HUES6 (cell line): ENCODE measurements at regions not wholly inside any gene's neighbourhood (a gene's known extent, or its start where the extent isn't known, plus 50 kb on each side); places are given as distances from the start of the nearest gene placed in this dataset.

Source experiments
- H3K27ac ChIP-seq: 2 replicates; pipeline ENCODE4 v1.7.0; 2013; ENCODE audit warnings: low read depth, mild to moderate bottlenecking, low read length, inconsistent platforms
- H3K27me3 ChIP-seq: 2 replicates; pipeline ENCODE4 v1.6.1; 2013; ENCODE audit warnings: low read length; ENCODE audit not compliant: control insufficient read depth, insufficient read depth
- H3K36me3 ChIP-seq: 2 replicates; pipeline ENCODE4 v1.6.1; 2013; ENCODE audit warnings: low read length; ENCODE audit not compliant: control insufficient read depth, insufficient read depth
- H3K4me1 ChIP-seq: 2 replicates; pipeline ENCODE4 v1.6.1; 2013; ENCODE audit warnings: low read length; ENCODE audit not compliant: control insufficient read depth, insufficient read depth
- H3K4me3 ChIP-seq: 2 replicates; pipeline ENCODE4 v1.5.1; 2013; ENCODE audit warnings: low read depth, low read length
- H3K9ac ChIP-seq: one replicate; pipeline ENCODE4 v1.6.1; 2013; ENCODE audit warnings: mild to moderate bottlenecking, low read length
- H3K9me3 ChIP-seq: 2 replicates; pipeline ENCODE4 v1.6.1; 2013; ENCODE audit warnings: low read depth, low read length; ENCODE audit not compliant: control insufficient read depth, insufficient read depth

DNA sequence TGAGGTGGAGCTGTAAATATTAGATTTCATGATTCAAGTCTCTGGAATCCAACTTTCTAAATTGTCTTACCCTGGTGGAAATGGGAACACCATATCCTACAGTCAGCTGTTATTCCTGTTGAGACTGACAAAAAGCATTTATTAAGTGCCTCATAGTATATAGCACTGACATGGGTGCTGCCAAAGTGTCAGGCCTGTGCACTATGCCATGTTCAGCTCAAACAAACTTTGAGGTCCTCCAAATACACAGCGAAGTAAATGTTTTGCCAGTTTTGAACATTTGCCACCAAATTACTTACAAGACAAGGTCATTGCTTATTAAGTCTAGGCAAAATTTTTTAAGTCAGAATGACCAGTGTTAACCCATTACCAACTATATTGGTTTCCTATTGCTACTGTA is 162.9 kb upstream of the SLC25A13 start:
- Histone ChIP-seq H3K9ac (no peak overlapping the region), H3K36me3 (no peaks in the 10 kb centered on the region), H3K4me1 (no peaks in the 10 kb centered on the region), H3K9me3 (no peaks in the 10 kb centered on the region), H3K27me3 (no peaks in the 10 kb centered on the region), H3K4me3 (no peak overlapping the region), H3K27ac (no peak overlapping the region)

- Histone ChIP-seq H3K9ac (no peak overlapping the region), H3K36me3 (no peaks in the 10 kb centered on the region), H3K27ac (no peak overlapping the region), H3K4me1 (no peaks in the 10 kb centered on the region), H3K9me3 (no peaks in the 10 kb centered on the region), H3K27me3 (no peaks in the 10 kb centered on the region), H3K4me3 (no peak overlapping the region)
These were observed 162.2 kb upstream of the SLC25A13 start for GRCh38 chr7:96484091-96484490.

- Histone ChIP-seq H3K4me1 (no peaks in the 10 kb centered on the region), H3K9me3 (no peaks in the 10 kb centered on the region), H3K27ac (no peak overlapping the region), H3K27me3 (no peaks in the 10 kb centered on the region), H3K36me3 (no peaks in the 10 kb centered on the region), H3K9ac (no peak overlapping the region), H3K4me3 (no peak overlapping the region)
These were observed 159.9 kb upstream of the SLC25A13 start for GRCh38 chr7:96481796-96482195.

DNA sequence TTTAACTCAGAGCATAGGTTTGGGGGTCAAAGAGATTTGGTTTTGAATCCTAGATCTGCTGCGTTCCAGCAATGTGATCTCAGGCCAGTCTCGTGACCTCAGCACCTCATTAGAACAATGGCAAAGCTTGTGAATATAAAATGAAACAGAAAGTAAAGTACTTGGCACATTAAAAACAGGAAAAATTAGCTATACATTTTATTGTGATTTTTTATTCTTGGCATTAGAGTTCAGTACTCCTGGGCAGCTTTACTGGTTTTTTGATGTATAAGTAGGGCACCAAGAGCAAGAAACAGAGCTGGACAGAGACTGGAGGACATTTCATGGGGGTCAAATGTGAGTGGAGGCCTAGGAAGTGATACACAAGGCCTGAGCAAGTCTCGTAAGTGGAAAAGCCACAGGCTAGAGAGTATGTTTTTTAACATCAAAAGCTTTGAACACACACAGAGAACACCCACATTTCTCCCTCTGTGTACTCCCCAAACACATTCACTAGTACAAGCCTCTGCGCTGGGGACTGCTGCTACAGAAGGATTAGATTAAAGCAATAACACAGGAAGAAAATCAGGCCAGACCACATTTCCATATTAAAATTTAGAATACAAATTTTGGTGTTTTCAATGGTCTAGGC is 157.2 kb upstream of the SLC25A13 start:
- Histone ChIP-seq H3K4me3 (no peak overlapping the region), H3K9me3 (no peaks in the 10 kb centered on the region), H3K4me1 (no peaks in the 10 kb centered on the region), H3K27me3 (no peaks in the 10 kb centered on the region), H3K27ac (no peak overlapping the region), H3K36me3 (no peaks in the 10 kb centered on the region), H3K9ac (no peak overlapping the region)

- no peak overlapping the region for H3K4me3 ChIP-seq
- no peak overlapping the region for H3K27ac ChIP-seq
- H3K36me3 ChIP-seq, result no peaks in the 10 kb centered on the region
- peaks cover 3% of the 10 kb centered on the region; the same call in 1 of the 2 replicates for H3K9me3 ChIP-seq
- no peak overlapping the region for H3K9ac ChIP-seq
- no peaks in the 10 kb centered on the region for H3K27me3 ChIP-seq
- no peaks in the 10 kb centered on the region for H3K4me1 ChIP-seq
These were observed 149.7 kb upstream of the SLC25A13 start for GRCh38 chr7:96471606-96472005.

DNA sequence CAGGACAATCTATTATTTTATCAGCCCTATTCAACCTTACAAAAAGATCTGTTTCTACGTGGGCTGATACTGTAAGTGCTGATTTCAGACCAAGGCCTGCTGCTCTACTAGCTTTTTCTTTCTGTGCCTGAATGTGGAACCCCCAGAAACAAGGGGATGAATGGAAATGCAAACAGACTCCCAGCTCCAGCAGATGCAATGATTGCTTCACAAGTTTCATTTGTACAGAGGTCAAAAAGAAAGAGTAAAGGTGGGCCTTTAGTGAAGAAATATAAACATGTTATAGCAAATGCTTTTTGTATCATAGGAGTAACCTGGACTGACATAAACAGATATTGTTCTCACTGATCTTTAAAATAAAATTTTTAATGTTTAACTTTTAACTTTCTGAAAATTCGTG is 130.2 kb upstream of the SLC25A13 start:
- Histone ChIP-seq H3K36me3 (no peaks in the 10 kb centered on the region), H3K4me3 (no peak overlapping the region), H3K9ac (no peak overlapping the region), H3K9me3 (no peaks in the 10 kb centered on the region), H3K4me1 (no peaks in the 10 kb centered on the region), H3K27me3 (no peaks in the 10 kb centered on the region), H3K27ac (no peak overlapping the region)

DNA sequence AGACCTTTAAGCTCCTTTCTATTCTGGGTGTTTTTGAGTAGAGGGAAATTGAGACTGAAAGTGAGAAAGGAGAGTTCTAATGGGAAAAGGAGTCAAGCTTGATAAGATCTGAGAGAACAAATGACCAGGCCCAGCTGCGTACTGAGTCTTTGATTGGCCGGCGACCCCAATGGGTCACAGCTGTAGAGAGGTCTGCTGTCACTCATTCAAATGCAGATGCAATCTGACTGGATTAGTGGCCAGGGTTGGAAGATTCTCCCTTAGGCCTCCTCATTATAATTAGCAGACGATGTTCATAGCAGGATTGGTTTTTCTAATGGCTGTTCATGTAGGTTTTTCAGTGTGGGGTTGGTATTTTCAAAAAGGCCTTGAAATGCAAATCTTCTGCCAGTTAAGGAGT is 127.2 kb upstream of the SLC25A13 start:
- H3K36me3 ChIP-seq, result no peaks in the 10 kb centered on the region
- H3K4me1 ChIP-seq, result no peaks in the 10 kb centered on the region
- H3K9ac ChIP-seq, result no peak overlapping the region
- no peaks in the 10 kb centered on the region for H3K27me3 ChIP-seq
- no peak overlapping the region for H3K4me3 ChIP-seq
- H3K27ac ChIP-seq, result no peak overlapping the region
- H3K9me3 ChIP-seq, result no peaks in the 10 kb centered on the region

DNA sequence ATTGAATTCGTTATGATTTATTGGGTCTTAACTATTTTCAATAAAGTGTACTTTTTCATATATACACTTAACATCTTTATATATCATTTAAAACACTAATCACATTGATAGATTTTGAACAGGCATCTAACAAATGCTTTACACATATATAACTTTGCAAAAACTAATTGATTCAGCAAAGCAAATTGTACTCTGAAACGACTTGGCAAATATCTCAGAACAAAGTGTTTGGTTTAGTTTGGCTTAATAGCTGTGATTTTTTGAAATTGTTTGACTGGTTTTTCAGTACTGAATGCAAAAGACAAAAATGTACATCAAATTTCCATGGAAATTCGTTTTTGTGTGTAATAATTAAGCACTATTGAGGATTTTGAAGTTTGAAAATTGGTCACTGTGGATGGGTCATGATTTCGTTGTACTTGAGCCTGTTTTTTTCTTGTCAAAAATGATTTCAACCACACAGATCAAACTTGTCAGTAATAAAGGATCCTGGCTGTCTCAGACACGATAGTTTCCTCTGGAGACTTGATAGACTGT is 125.3 kb upstream of the SLC25A13 start:
- Histone ChIP-seq H3K9me3 (no peaks in the 10 kb centered on the region), H3K27me3 (no peaks in the 10 kb centered on the region), H3K9ac (no peak overlapping the region), H3K4me3 (no peak overlapping the region), H3K27ac (no peak overlapping the region), H3K4me1 (no peaks in the 10 kb centered on the region), H3K36me3 (no peaks in the 10 kb centered on the region)

DNA sequence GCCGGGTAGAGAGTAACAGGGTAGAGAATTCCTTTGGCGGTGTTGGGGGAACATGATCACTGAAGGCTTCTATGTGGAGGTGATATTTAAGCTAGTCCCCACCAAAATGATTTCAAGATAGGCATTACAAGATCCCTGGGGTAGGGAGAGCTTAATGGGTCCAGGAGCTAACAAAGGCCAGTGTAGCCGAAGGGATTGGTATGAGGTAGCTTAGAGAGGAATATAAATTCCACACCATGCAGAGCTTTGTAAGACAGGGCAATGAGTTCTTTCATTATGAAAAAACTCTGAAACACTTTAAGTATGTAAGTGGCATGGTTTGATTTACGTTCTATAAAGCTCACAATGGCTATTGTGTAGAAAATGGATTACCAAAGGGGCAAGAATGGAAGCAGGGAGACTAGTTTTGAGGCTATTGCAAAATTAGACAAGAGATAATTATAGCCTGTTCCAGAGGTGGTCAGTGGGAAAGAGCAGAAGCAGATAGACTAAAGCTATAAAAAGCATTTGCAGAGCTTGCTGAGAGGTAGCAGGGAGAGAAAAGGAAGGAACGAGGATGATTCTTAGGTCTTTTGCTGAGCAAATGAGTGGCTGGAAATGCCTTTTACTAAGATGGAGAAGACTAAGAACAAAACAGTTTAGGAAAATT is 119.7 kb upstream of the SLC25A13 start:
- Histone ChIP-seq H3K9ac (no peak overlapping the region), H3K4me1 (no peaks in the 10 kb centered on the region), H3K36me3 (no peaks in the 10 kb centered on the region), H3K27me3 (no peaks in the 10 kb centered on the region), H3K4me3 (no peak overlapping the region), H3K9me3 (no peaks in the 10 kb centered on the region), H3K27ac (no peak overlapping the region)

GRCh38 chr7:96440328-96440727 is 118.4 kb upstream of the SLC25A13 start:
- Histone ChIP-seq H3K9me3 (no peaks in the 10 kb centered on the region), H3K4me3 (no peak overlapping the region), H3K9ac (no peak overlapping the region), H3K4me1 (no peaks in the 10 kb centered on the region), H3K27me3 (no peaks in the 10 kb centered on the region), H3K27ac (no peak overlapping the region), H3K36me3 (no peaks in the 10 kb centered on the region)

- no peak overlapping the region for H3K4me3 ChIP-seq
- no peaks in the 10 kb centered on the region for H3K36me3 ChIP-seq
- no peak overlapping the region for H3K9ac ChIP-seq
- no peaks in the 10 kb centered on the region for H3K9me3 ChIP-seq
- no peak overlapping the region for H3K27ac ChIP-seq
- H3K27me3 ChIP-seq, result no peaks in the 10 kb centered on the region
- no peaks in the 10 kb centered on the region for H3K4me1 ChIP-seq
These were observed 115.0 kb upstream of the SLC25A13 start for GRCh38 chr7:96436880-96437279.
